ENCODE measurements at regions not wholly inside any gene's neighbourhood (a gene's known extent, or its start where the extent isn't known, plus 50 kb on each side); places are given as distances from the start of the nearest gene placed in this dataset.

DNA sequence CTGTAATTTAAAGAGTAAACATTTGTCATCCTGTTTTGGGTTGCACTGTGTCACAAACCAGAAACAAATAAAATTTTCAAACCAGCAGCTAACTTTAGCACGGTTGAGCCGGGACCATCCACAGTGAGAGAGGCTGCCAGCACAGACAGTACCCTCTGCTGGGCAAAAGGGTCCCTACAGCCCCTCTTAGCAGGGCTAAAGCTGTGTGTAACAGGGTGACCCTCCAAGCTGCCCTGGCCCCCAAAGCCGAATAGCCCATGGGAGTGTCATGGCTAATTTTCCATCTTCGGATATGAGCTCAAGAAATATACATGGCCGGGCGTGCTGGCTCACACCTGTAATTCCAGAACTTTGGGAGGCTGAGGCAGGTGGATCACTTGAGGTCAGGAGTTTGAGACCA lies 157.1 kb upstream of the GRIN2B start:
- no peak overlapping the region for H3K4me3 ChIP-seq (ENCODE audit: low read depth, low read length)
- TF ChIP-seq, protein P1, sequence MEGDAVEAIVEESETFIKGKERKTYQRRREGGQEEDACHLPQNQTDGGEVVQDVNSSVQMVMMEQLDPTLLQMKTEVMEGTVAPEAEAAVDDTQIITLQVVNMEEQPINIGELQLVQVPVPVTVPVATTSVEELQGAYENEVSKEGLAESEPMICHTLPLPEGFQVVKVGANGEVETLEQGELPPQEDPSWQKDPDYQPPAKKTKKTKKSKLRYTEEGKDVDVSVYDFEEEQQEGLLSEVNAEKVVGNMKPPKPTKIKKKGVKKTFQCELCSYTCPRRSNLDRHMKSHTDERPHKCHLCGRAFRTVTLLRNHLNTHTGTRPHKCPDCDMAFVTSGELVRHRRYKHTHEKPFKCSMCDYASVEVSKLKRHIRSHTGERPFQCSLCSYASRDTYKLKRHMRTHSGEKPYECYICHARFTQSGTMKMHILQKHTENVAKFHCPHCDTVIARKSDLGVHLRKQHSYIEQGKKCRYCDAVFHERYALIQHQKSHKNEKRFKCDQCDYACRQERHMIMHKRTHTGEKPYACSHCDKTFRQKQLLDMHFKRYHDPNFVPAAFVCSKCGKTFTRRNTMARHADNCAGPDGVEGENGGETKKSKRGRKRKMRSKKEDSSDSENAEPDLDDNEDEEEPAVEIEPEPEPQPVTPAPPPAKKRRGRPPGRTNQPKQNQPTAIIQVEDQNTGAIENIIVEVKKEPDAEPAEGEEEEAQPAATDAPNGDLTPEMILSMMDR (conservative IDR thresholded peaks at IDR 0.05; ENCODE audit: low read depth, low read length): peak; percentile 25
- no peak for DNase-seq (ENCODE audit: low read depth)

DNA sequence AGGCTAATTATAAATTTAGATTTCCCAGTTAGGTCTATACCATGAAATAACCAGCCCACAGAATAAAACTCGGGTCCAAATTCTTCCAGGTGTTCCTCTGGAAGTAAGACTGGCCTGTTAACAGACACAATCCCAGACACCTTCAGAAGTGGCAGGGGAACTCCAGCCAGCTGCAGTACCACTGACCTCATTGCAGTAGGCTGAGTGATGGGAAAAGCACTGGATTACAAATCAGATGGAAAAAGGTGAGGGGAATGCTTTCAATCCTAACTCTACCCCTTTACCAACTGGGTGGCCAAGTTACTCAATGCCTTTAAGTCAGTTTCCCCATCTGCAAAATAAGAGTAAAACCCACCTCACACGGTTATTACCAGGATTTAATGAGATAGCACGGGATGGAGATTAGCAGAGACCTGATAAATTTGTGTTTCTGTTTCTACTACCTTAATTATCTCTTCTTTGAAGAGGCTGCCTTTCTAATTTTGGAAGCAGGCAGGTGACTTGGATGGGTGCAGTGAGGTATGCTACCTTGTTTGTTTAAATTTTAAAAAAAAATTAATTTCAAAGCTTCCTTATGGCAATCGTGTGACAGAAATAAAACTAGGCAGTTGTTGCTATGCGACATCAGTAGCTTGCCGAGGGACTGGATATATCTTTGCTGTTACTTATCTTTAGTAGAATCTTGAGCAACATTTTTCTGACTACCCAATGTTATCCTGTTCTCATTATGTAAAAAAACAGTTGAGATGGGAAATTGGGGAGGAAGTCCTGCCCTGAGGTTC lies 167.3 kb upstream of the GRIN2B start:
- H3K4me3 ChIP-seq (ENCODE audit: low read depth, low read length): no peak overlapping the region
- TF ChIP-seq, protein P1 (conservative IDR thresholded peaks at IDR 0.05; ENCODE audit: low read depth, low read length): no peak
- no peak for DNase-seq (ENCODE audit: low read depth)

DNA sequence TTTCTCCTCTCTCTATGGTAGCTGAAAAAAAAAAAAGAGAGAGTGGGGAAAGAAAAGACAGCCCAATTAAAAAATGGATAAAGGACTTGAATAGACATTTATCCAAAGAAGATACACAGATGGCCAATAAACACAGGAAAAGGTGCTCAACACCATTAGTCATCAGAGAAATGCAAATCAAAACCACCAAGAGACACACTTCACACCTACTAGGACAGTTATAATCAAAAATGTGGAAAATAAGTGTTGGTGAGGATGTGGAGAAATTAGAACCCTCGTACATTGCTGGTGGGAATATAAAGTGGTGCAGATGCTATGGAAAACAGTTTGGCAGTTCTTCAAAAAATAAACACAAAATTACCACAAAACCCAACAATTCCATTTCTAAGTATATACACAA lies 172.4 kb upstream of the GRIN2B start:
- TF ChIP-seq, protein P1 (conservative IDR thresholded peaks at IDR 0.05; ENCODE audit: low read depth, low read length): no peak
- H3K4me3 ChIP-seq (ENCODE audit: low read depth, low read length): no peak overlapping the region
- DNase-seq (ENCODE audit: low read depth): no peak

DNA sequence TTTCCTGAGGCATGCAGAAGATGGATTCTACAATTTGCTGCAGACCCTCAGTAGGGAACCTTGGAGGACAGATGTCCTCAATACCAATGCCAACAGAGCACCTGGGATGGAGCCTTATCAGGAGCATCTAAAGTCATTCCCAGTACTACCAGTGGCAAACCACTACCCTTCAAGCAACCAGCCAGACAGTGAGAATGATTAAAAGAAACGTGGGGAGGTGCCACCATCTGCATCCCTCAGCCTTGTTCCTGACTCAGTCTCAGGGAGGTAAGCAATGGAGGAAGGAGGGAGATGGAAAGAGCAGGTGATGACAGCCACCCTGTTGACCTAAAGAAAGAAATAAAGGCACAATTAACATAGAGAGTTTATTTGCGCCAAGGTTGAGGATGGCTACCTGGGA lies 175.2 kb upstream of the GRIN2B start:
- DNase-seq (ENCODE audit: low read depth): no peak
- TF ChIP-seq, protein P1 (conservative IDR thresholded peaks at IDR 0.05; ENCODE audit: low read depth, low read length): no peak
- no peak overlapping the region for H3K4me3 ChIP-seq (ENCODE audit: low read depth, low read length)

DNA sequence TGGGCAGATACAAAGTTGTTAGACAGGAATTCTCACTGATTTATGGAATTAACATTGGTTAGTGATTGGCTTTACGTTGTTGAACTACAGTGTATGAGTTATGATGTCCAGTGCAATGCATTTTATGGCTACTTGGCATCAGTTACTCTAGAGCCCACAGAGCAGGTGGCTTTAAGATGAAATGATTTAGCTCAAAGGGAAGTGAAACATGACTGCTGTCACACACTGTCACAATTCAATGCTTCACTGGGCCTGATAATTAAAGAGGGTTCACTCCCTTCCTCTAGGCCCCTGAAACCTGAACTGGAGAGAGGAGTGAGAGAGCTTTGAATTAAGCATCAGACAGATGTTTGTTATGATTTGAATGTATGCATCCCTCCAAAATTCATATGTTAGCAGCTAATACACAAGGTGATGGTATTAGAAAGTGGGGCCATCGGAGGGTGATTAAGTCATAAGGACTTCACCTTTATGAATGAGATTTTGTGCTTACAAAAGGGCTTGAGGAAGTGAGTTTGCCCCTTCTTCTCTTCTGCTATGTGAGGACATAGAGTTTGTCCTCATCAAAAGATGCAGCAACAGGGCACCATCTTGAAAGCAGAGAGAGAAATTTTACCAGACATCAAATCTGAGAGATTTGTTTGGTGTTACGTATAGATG lies 175.8 kb upstream of the GRIN2B start:
- TF ChIP-seq, protein P1 (conservative IDR thresholded peaks at IDR 0.05; ENCODE audit: low read depth, low read length): no peak
- no peak overlapping the region for H3K4me3 ChIP-seq (ENCODE audit: low read depth, low read length)
- no peak for DNase-seq (ENCODE audit: low read depth)

DNA sequence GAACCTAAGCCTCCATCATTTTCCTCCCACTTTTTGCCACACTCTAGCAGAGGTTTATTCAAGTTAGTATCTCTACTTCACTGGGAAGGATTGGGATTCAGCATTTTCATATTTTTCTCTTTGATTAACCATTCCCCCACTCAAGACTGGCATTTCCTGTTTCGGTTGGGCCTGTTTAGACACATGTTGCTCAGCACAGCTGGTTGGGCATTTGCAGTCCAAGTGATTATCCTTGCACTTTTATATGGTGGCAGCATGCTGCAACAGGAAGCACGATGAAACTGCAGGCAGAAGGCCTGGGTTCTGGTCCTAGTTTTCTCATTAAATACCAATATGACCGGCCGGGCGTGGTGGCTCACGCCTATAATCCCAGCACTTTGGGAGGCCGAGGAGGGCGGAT lies 182.9 kb upstream of the GRIN2B start:
- no peak overlapping the region for H3K4me3 ChIP-seq (ENCODE audit: low read depth, low read length)
- TF ChIP-seq, protein P1 (conservative IDR thresholded peaks at IDR 0.05; ENCODE audit: low read depth, low read length): no peak
- no peak for DNase-seq (ENCODE audit: low read depth)
